Endothelial cell of umbilical vein (primary cell): ENCODE measurements at regions not wholly inside any gene's neighbourhood (a gene's known extent, or its start where the extent isn't known, plus 50 kb on each side); places are given as distances from the start of the nearest gene placed in this dataset.

Experiments
- EZH2 ChIP-seq: IDR thresholded peaks from 2 replicates; pipeline ENCODE4 v1.6.1; 2012; ENCODE audit warnings: borderline replicate concordance, low read depth, mild to moderate bottlenecking, moderate library complexity, low read length, inconsistent platforms; ENCODE audit not compliant: severe bottlenecking
- JUN ChIP-seq: IDR thresholded peaks from 2 replicates; pipeline ENCODE4 v1.6.1; 2011; ENCODE audit warnings: borderline replicate concordance, low read depth; ENCODE audit not compliant: insufficient read length, insufficient read depth
- MYC ChIP-seq: IDR thresholded peaks from one replicate; pipeline ENCODE4 v1.6.1; 2011; ENCODE audit warnings: mild to moderate bottlenecking, low read depth, low read length
- POLR2A ChIP-seq: IDR thresholded peaks from 2 replicates; pipeline ENCODE4 v1.6.1; 2012; ENCODE audit warnings: low read depth, mild to moderate bottlenecking, control low read depth, low read length
- POLR2AphosphoS5 ChIP-seq: IDR thresholded peaks from 2 replicates; pipeline ENCODE4 v1.6.1; 2012; ENCODE audit warnings: low read depth, mild to moderate bottlenecking, control low read depth, low read length, moderate library complexity; ENCODE audit not compliant: insufficient read depth
- TF ChIP-seq, protein P1 (sequence below), 2 donors: IDR thresholded peaks; 1 replicate in 1 of 2; 2 replicates in 1 of 2; pipeline ENCODE4 v1.5.1; 2011; ENCODE audit warnings: low read length in 2 of 2, mild to moderate bottlenecking in 2 of 2, moderate library complexity in 2 of 2, control low read depth in 1 of 2, inconsistent platforms in 1 of 2, low read depth in 1 of 2; ENCODE audit not compliant: insufficient read depth in 1 of 2; ENCODE audit errors: extremely low read depth in 1 of 2
- TF ChIP-seq, protein P2 (sequence below): IDR thresholded peaks from 2 replicates; pipeline ENCODE4 v1.6.1; 2011; ENCODE audit not compliant: insufficient read depth, insufficient read length

DNA sequence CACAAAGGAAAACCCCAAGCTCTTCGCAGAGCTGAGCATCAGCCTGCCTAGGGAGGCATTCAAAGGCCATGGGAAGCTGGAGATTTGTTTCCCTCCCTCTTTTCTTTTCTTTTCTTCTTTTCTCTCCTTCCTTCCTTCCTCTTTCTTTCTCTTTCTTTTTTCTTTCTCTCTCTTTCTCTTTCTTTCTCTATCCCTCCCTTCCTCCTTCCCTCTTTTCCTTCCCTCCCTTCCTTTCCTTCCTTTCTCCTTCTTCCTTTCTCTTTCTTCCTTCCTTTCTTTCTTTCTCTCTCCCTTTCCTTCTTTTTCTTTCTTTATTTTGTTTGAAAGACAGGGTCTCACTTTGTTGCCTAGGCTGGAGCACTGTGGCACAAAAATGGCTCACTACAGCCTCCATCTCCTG is 168.4 kb upstream of the ARL4C start:
- TF ChIP-seq, protein P1, sequence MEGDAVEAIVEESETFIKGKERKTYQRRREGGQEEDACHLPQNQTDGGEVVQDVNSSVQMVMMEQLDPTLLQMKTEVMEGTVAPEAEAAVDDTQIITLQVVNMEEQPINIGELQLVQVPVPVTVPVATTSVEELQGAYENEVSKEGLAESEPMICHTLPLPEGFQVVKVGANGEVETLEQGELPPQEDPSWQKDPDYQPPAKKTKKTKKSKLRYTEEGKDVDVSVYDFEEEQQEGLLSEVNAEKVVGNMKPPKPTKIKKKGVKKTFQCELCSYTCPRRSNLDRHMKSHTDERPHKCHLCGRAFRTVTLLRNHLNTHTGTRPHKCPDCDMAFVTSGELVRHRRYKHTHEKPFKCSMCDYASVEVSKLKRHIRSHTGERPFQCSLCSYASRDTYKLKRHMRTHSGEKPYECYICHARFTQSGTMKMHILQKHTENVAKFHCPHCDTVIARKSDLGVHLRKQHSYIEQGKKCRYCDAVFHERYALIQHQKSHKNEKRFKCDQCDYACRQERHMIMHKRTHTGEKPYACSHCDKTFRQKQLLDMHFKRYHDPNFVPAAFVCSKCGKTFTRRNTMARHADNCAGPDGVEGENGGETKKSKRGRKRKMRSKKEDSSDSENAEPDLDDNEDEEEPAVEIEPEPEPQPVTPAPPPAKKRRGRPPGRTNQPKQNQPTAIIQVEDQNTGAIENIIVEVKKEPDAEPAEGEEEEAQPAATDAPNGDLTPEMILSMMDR (IDR thresholded peaks at IDR 0.05; ENCODE audit: extremely low read depth in 1 of 2, insufficient read depth in 1 of 2, low read depth in 1 of 2, low read length in 2 of 2): no peak
- TF ChIP-seq EZH2 (no peak), POLR2A (no peak), MYC (no peak), POLR2AphosphoS5 (no peak), JUN (no peak)
- TF ChIP-seq, protein P2, sequence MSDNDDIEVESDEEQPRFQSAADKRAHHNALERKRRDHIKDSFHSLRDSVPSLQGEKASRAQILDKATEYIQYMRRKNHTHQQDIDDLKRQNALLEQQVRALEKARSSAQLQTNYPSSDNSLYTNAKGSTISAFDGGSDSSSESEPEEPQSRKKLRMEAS: no peak
